NB4 (cell line): ENCODE measurements at regions not wholly inside any gene's neighbourhood (a gene's known extent, or its start where the extent isn't known, plus 50 kb on each side); places are given as distances from the start of the nearest gene placed in this dataset.

Experiments used
- DNase-seq: peaks from one replicate; pipeline ENCODE4 v3.0.0; 2010; ENCODE audit warnings: low read depth
- H3K4me3 ChIP-seq: one replicate; pipeline ENCODE4 v1.5.1; 2011; ENCODE audit warnings: mild to moderate bottlenecking, low read depth, low read length, moderate library complexity
- MAX ChIP-seq: IDR thresholded peaks from 2 replicates; pipeline ENCODE4 v1.6.1; 2011; ENCODE audit warnings: low read depth, low read length
- MYC ChIP-seq: IDR thresholded peaks from 2 replicates; pipeline ENCODE4 v1.6.1; 2011; ENCODE audit warnings: low read depth, low read length
- POLR2A ChIP-seq: IDR thresholded peaks from 2 replicates; pipeline ENCODE4 v1.6.1; 2011; ENCODE audit warnings: mild to moderate bottlenecking; ENCODE audit not compliant: insufficient read length; ENCODE audit errors: extremely low read depth
- TF ChIP-seq, protein P1 (sequence below): IDR thresholded peaks from one replicate; pipeline ENCODE4 v1.5.1; 2012; ENCODE audit warnings: low read depth, low read length

DNA sequence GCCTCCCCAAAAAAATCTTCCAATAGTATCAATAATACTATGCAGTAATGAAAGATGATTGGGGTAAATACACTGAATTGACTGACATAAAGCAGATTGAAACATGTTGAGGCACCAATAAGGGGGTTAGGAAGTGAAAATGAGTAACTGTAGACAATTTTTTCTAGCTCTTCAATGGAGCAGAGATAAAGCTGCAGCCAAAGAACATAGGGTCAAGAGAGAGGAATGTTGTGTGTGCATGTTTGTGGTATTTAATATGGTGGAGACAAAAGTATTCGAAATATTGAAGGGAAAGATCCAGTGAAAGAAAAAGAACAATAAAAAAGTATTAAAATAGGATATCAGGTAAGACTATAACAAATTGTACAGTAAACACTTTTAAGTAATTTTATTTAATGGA is 450.0 kb upstream of the CCDC179 start:
- TF ChIP-seq, protein P1, sequence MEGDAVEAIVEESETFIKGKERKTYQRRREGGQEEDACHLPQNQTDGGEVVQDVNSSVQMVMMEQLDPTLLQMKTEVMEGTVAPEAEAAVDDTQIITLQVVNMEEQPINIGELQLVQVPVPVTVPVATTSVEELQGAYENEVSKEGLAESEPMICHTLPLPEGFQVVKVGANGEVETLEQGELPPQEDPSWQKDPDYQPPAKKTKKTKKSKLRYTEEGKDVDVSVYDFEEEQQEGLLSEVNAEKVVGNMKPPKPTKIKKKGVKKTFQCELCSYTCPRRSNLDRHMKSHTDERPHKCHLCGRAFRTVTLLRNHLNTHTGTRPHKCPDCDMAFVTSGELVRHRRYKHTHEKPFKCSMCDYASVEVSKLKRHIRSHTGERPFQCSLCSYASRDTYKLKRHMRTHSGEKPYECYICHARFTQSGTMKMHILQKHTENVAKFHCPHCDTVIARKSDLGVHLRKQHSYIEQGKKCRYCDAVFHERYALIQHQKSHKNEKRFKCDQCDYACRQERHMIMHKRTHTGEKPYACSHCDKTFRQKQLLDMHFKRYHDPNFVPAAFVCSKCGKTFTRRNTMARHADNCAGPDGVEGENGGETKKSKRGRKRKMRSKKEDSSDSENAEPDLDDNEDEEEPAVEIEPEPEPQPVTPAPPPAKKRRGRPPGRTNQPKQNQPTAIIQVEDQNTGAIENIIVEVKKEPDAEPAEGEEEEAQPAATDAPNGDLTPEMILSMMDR: no peak
- no peak for TF ChIP-seq POLR2A
- no peak for TF ChIP-seq MAX
- no peak for TF ChIP-seq MYC
- DNase-seq: no peak

DNA sequence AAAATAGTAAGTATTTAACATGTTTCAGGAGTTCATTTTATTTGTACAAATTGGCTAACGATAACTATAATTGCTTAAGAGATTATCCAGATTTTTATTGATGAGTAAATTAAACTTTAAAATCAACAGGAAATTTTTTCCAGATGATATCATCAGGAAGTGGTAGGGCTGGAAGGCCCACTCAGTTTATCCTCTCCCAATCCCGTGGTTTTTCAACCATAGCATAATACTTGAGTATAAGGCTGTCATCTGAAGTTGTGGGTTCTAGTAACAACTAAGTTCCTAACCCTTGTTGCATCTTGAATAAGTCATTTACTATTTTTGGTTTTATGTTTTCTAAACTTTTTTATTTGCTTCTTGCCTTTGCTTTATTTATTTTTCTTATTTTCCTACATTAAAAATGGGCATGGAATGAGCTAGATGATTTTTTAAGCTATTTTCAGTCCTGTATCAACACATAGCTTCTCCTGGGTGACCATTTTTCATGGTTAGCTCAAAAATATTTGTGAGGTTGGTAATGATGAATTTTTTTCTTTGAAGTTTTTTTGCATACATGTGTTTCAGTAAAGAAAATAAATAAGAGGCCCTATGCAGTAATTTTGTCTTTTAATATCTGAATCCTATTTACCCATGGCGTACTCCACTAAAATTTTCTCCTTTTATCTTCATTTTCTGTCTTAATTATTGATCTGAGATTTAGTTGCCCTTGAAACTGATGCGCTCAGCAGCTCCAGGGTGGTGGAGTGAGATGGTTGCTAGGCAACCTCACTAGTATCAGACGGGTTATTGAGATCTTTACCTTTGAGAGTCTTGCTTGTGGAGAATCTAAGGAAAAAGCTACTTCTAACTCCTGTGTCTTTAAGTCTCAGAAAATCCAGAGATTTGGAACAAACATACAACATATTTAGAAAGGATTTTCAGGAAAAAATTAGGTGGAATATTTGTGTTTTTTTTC is 452.0 kb upstream of the CCDC179 start:
- TF ChIP-seq, protein P1: no peak
- TF ChIP-seq MYC (no peak), MAX (no peak), POLR2A (no peak)
- no peak overlapping the region for H3K4me3 ChIP-seq
- DNase-seq: no peak

More for the DNA sequence above, 450.0 kb upstream of the CCDC179 start:
- no peak overlapping the region for H3K4me3 ChIP-seq

GRCh38 chr11:23313001-23313400 is 452.7 kb upstream of the CCDC179 start:
- no peak overlapping the region for H3K4me3 ChIP-seq
- TF ChIP-seq MAX (no peak), MYC (no peak), POLR2A (no peak)
- TF ChIP-seq, protein P1: no peak
- no peak for DNase-seq

DNA sequence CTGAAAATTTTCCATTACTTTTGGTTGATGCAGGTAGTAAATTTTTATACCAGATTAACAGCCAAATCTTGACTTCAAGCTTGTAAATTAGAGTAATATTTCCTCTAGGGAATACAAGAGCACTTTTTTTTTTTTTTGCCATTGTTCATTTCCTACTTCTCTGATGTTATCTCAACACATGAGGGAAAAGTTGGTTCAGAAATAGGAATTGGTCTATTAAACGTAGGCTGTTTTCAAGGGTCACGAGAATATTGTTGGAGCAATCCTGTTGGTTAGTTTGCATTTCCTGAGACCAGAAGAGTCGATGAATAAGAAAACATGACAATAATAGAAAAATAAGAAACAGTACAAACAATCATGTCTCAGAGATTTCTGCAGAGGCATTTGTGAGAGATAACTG is 453.9 kb upstream of the CCDC179 start:
- H3K4me3 ChIP-seq: no peak overlapping the region
- TF ChIP-seq MYC (no peak), MAX (no peak), POLR2A (no peak)
- TF ChIP-seq, protein P1: no peak
- DNase-seq: no peak

DNA sequence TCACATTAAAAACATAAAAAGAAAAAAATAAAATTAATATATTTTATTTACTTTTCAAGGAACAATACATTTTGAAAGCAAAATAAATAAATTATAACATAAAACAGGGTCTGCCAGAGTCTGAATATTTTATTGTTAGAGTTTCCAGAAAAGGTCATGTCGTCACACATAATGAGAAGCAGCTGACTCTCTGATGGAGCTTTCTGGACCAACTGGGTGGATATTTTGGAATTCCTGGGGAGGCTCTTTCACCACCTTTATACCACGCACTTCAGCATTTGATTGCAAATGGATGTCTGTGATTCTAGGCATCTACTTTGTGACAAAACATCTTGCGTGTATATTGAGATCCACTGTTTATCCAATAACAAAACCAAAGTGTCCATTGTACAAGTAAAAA is 455.0 kb upstream of the CCDC179 start:
- H3K4me3 ChIP-seq: no peak overlapping the region
- DNase-seq: no peak
- TF ChIP-seq POLR2A: no peak
- TF ChIP-seq, protein P1: no peak
- no peak for TF ChIP-seq MAX
- TF ChIP-seq MYC: no peak
